Mesenchymal stem cell (in vitro differentiated cells and primary cell): ENCODE measurements at regions not wholly inside any gene's neighbourhood (a gene's known extent, or its start where the extent isn't known, plus 50 kb on each side); places are given as distances from the start of the nearest gene placed in this dataset.

Experiments
- DNase-seq: peaks from one replicate; pipeline ENCODE4 v3.0.0-alpha.2; 2013
- H2AFZ ChIP-seq: one replicate; pipeline ENCODE4 v1.6.1; 2013; ENCODE audit warnings: low read depth, mild to moderate bottlenecking, control low read depth, inconsistent platforms, low read length, moderate library complexity
- H2AK5ac ChIP-seq: 2 replicates; pipeline ENCODE4 v1.6.1; 2013; ENCODE audit warnings: low read length, moderate library complexity, mild to moderate bottlenecking, inconsistent platforms; ENCODE audit not compliant: severe bottlenecking
- H2BK120ac ChIP-seq: one replicate; pipeline ENCODE4 v1.6.1; 2013; ENCODE audit warnings: low read depth, mild to moderate bottlenecking, inconsistent platforms, low read length, moderate library complexity
- H2BK12ac ChIP-seq, 2 experiments: one replicate each; pipeline ENCODE4 v1.6.1; 2013; ENCODE audit warnings: inconsistent platforms in 2 of 2, low read length in 2 of 2, mild to moderate bottlenecking in 2 of 2, moderate library complexity in 2 of 2, control low read depth in 1 of 2
- H2BK15ac ChIP-seq: one replicate; pipeline ENCODE4 v1.6.1; 2013; ENCODE audit warnings: mild to moderate bottlenecking, low read depth, inconsistent platforms; ENCODE audit not compliant: poor library complexity, severe bottlenecking
- H2BK5ac ChIP-seq: 2 replicates; pipeline ENCODE4 v1.6.1; 2013; ENCODE audit warnings: low read depth, mild to moderate bottlenecking, low read length, control low read depth, inconsistent platforms; ENCODE audit not compliant: poor library complexity, severe bottlenecking
- H3K14ac ChIP-seq, 2 experiments: one replicate each; pipeline ENCODE4 v1.6.1; 2013; ENCODE audit warnings: inconsistent platforms in 2 of 2, low read length in 2 of 2, control low read depth in 1 of 2, mild to moderate bottlenecking in 1 of 2, moderate library complexity in 1 of 2
- H3K18ac ChIP-seq, 2 experiments: one replicate each; pipeline ENCODE4 v1.6.1; 2013; ENCODE audit warnings: inconsistent platforms in 2 of 2, low read length in 2 of 2, control low read depth in 1 of 2, low read depth in 1 of 2, mild to moderate bottlenecking in 1 of 2
- H3K23ac ChIP-seq, 2 experiments: one replicate each; pipeline ENCODE4 v1.6.1; 2013; ENCODE audit warnings: inconsistent platforms in 2 of 2, low read length in 2 of 2, mild to moderate bottlenecking in 2 of 2, moderate library complexity in 2 of 2, control low read depth in 1 of 2
- H3K27ac ChIP-seq: 2 replicates; pipeline ENCODE4 v1.5.1; 2013; ENCODE audit warnings: mild to moderate bottlenecking, moderate library complexity, low read length, control low read depth, inconsistent platforms; ENCODE audit not compliant: poor library complexity, severe bottlenecking
- H3K27me3 ChIP-seq, 2 experiments: 2 replicates each; pipeline versions ENCODE4 v1.6.1 to v1.7.0; 2013; ENCODE audit warnings: low read length in 2 of 2, mild to moderate bottlenecking in 2 of 2, moderate library complexity in 2 of 2, control low read depth in 1 of 2, inconsistent platforms in 1 of 2; ENCODE audit not compliant: control insufficient read depth in 1 of 2, insufficient read depth in 1 of 2
- H3K36me3 ChIP-seq, 2 experiments: 2 replicates each; pipeline versions ENCODE4 v1.6.1 to v1.7.0; 2013; ENCODE audit warnings: low read length in 2 of 2, control low read depth in 1 of 2, inconsistent platforms in 1 of 2, low read depth in 1 of 2, mild to moderate bottlenecking in 1 of 2; ENCODE audit not compliant: insufficient read depth in 2 of 2, control insufficient read depth in 1 of 2
- H3K4ac ChIP-seq, 2 experiments: one replicate each; pipeline ENCODE4 v1.6.1; 2013; ENCODE audit warnings: inconsistent platforms in 2 of 2, low read length in 2 of 2, mild to moderate bottlenecking in 2 of 2, moderate library complexity in 2 of 2, control low read depth in 1 of 2, low read depth in 1 of 2
- H3K4me1 ChIP-seq: 2 replicates; pipeline ENCODE4 v1.6.1; 2013; ENCODE audit warnings: low read depth, low read length, control low read depth; ENCODE audit not compliant: control insufficient read depth, insufficient read depth
- H3K4me2 ChIP-seq: 2 replicates; pipeline ENCODE4 v1.6.1; 2013; ENCODE audit warnings: low read length, mild to moderate bottlenecking, inconsistent platforms; ENCODE audit not compliant: poor library complexity, severe bottlenecking
- H3K4me3 ChIP-seq, 2 experiments: 2 replicates each; pipeline versions ENCODE4 v1.5.1 to v1.7.0; 2013; ENCODE audit warnings: low read length in 2 of 2, mild to moderate bottlenecking in 2 of 2, control low read depth in 1 of 2, low read depth in 1 of 2; ENCODE audit not compliant: insufficient read depth in 1 of 2
- H3K79me1 ChIP-seq: replicated peaks from 2 replicates; pipeline ENCODE4 v1.6.1; 2013; ENCODE audit warnings: mild to moderate bottlenecking, control low read depth, low read length, inconsistent platforms; ENCODE audit not compliant: poor library complexity, severe bottlenecking
- H3K9ac ChIP-seq: 2 replicates; pipeline ENCODE4 v1.7.0; 2013; ENCODE audit warnings: mild to moderate bottlenecking, low read length, moderate library complexity
- H3K9me3 ChIP-seq: 2 replicates; pipeline ENCODE4 v1.7.0; 2013; ENCODE audit warnings: mild to moderate bottlenecking, low read length; ENCODE audit not compliant: control insufficient read depth
- H4K8ac ChIP-seq: one replicate; pipeline ENCODE4 v1.6.1; 2013; ENCODE audit warnings: inconsistent platforms, mild to moderate bottlenecking, low read length, moderate library complexity
- H4K91ac ChIP-seq: one replicate; pipeline ENCODE4 v1.6.1; 2013; ENCODE audit warnings: mild to moderate bottlenecking, low read length, inconsistent platforms
- WGBS: methylation state at CpG from one replicate; pipeline ENCODE4 v1.1.7; 2013; ENCODE audit warnings: mixed read lengths; 5-methylcytosine and 5-hydroxymethylcytosine counted together

DNA sequence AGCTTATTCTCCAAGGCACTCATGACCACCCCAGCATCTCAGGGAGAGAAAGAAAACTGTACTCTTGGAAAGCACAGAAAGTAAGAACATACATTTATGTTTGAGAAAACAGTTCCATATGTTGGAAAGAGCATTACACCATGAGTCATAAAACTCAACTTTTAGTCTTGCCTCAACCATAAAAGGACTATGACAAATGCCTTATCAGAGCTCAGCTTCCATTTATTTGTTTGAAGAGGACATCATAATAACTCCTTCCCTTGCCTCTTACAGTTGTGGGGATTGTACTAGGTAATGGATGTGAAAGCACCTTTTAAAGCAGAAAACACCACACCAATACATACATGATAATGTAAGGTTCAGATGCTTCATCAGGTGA is 370.8 kb downstream of the LNPK start:
- no peak overlapping the region for H2AK5ac ChIP-seq
- H3K36me3 ChIP-seq = no peaks in the 10 kb centered on the region
- no peak overlapping the region for H3K14ac ChIP-seq
- no peak overlapping the region for H3K23ac ChIP-seq
- DNase-seq = no peak
- no peak overlapping the region for H3K4me3 ChIP-seq
- no peak overlapping the region for H4K91ac ChIP-seq
- H3K27ac ChIP-seq = no peak overlapping the region
- H3K79me1 ChIP-seq = no peaks in the 10 kb centered on the region
- no peak overlapping the region for H3K18ac ChIP-seq
- H3K9me3 ChIP-seq = no peaks in the 10 kb centered on the region
- H2BK12ac ChIP-seq = no peak overlapping the region
- no peak overlapping the region for H3K4ac ChIP-seq
- H4K8ac ChIP-seq = no peak overlapping the region
- H3K4me1 ChIP-seq = no peaks in the 10 kb centered on the region
- H2BK5ac ChIP-seq = no peak overlapping the region
- H2AFZ ChIP-seq = no peak overlapping the region
- H2BK15ac ChIP-seq = no peak overlapping the region
- no peak overlapping the region for H2BK120ac ChIP-seq
- no peak overlapping the region for H3K9ac ChIP-seq
- no peaks in the 10 kb centered on the region for H3K27me3 ChIP-seq
- no peak overlapping the region for H3K4me2 ChIP-seq

GRCh38 chr2:175630280-175631244 is 371.5 kb downstream of the LNPK start:
- no peak overlapping the region for H3K27ac ChIP-seq
- no peak overlapping the region for H3K14ac ChIP-seq
- no peak overlapping the region for H3K18ac ChIP-seq
- no peak overlapping the region for H3K9ac ChIP-seq
- no peaks in the 10 kb centered on the region for H3K36me3 ChIP-seq
- 67% methylated on average over 9 of the region's 15 CpGs for WGBS
- no peak overlapping the region for H2BK5ac ChIP-seq
- H4K8ac ChIP-seq = no peak overlapping the region
- no peak overlapping the region for H2BK120ac ChIP-seq
- no peak overlapping the region for H2BK12ac ChIP-seq
- no peak overlapping the region for H2AFZ ChIP-seq
- no peaks in the 10 kb centered on the region for H3K79me1 ChIP-seq
- H3K4ac ChIP-seq = no peak overlapping the region
- no peaks in the 10 kb centered on the region for H3K27me3 ChIP-seq
- H4K91ac ChIP-seq = no peak overlapping the region
- no peak overlapping the region for H3K4me2 ChIP-seq
- no peaks in the 10 kb centered on the region for H3K9me3 ChIP-seq
- H2AK5ac ChIP-seq = no peak overlapping the region
- H3K23ac ChIP-seq = no peak overlapping the region
- no peak overlapping the region for H2BK15ac ChIP-seq
- no peaks in the 10 kb centered on the region for H3K4me1 ChIP-seq
- no peak overlapping the region for H3K4me3 ChIP-seq
- DNase-seq = no peak

GRCh38 chr2:175628243-175628642 is 373.8 kb downstream of the LNPK start:
- no peak for DNase-seq
- Histone ChIP-seq H3K14ac (no peak overlapping the region), H2BK120ac (no peak overlapping the region), H2AK5ac (no peak overlapping the region), H3K4ac (no peak overlapping the region), H3K79me1 (no peaks in the 10 kb centered on the region), H2BK15ac (no peak overlapping the region), H3K4me2 (no peak overlapping the region), H2AFZ (no peak overlapping the region), H3K4me3 (no peak overlapping the region), H3K18ac (no peak overlapping the region), H3K36me3 (no peaks in the 10 kb centered on the region), H2BK12ac (no peak overlapping the region), H2BK5ac (no peak overlapping the region), H3K27me3 (no peaks in the 10 kb centered on the region), H4K91ac (no peak overlapping the region), H3K4me1 (no peaks in the 10 kb centered on the region), H3K27ac (no peak overlapping the region), H3K23ac (no peak overlapping the region), H4K8ac (no peak overlapping the region), H3K9ac (no peak overlapping the region), H3K9me3 (no peaks in the 10 kb centered on the region)

DNA sequence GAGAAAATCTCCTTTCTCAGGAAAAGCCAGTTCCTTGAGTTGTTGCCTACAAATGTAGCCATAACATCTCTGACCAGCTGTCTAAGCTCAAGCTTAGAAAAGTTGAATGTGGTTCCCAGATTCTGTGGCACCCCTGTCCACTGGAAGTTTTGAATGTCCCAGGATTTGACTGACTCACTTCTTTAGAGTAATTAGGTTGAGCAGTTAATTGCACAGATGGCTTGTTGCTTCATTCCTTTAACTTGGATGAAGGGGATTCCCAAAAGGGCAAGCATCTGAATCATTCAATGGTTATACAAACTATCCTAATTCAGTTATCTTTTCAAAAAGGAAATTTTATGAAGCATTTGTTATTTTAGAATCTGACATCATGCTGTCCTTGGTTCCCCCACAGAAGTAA is 374.7 kb downstream of the LNPK start:
- no peak overlapping the region for H4K91ac ChIP-seq
- H3K4me1 ChIP-seq = no peaks in the 10 kb centered on the region
- H3K18ac ChIP-seq = no peak overlapping the region

More for the DNA sequence above, 374.7 kb downstream of the LNPK start:
- H3K27ac ChIP-seq = no peak overlapping the region
- H3K4ac ChIP-seq = no peak overlapping the region
- H3K36me3 ChIP-seq = no peaks in the 10 kb centered on the region
- no peak overlapping the region for H3K23ac ChIP-seq
- no peak overlapping the region for H2BK12ac ChIP-seq
- H2AFZ ChIP-seq = no peak overlapping the region
- no peaks in the 10 kb centered on the region for H3K79me1 ChIP-seq
- H3K27me3 ChIP-seq = no peaks in the 10 kb centered on the region
- H3K14ac ChIP-seq = no peak overlapping the region
- H3K9ac ChIP-seq = no peak overlapping the region
- DNase-seq = no peak
- no peak overlapping the region for H2BK15ac ChIP-seq
- H2BK5ac ChIP-seq = no peak overlapping the region
- H2AK5ac ChIP-seq = no peak overlapping the region
- H4K8ac ChIP-seq = no peak overlapping the region
- H3K4me3 ChIP-seq = no peak overlapping the region
- no peak overlapping the region for H2BK120ac ChIP-seq
- H3K9me3 ChIP-seq = no peaks in the 10 kb centered on the region
- no peak overlapping the region for H3K4me2 ChIP-seq
